ENCODE measurements at regions not wholly inside any gene's neighbourhood (a gene's known extent, or its start where the extent isn't known, plus 50 kb on each side); places are given as distances from the start of the nearest gene placed in this dataset.

DNA sequence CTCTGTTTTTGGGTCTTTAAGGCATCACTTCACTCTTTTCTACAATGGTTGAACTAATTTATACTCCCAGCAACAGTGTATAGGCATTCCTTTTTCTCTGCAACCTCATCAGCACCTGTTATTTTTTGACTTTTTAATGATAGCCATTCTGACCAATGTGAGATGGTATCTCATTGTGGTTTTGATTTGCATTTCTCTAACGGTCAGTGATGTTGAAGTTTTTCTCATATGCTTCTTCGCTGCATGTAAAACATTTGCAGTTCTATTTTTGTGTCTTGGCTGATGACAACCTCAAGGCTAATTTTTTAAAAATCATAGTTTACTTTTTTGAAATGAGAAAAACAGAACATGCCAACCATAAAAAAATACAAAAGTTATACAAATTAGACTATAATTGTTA, 258.2 kb upstream of the EDNRB start:
- Mint-ChIP-seq H3K4me3 (no peak overlapping the region), H3K27me3 (no peaks in the 10 kb centered on the region), H3K36me3 (ENCODE audit: low read depth) (no peaks in the 10 kb centered on the region), H3K4me1 (ENCODE audit: low read depth) (no peaks in the 10 kb centered on the region), H3K9me3 (no peaks in the 10 kb centered on the region), H3K27ac (no peak overlapping the region)
- Histone ChIP-seq H3K27me3 (ENCODE audit: control insufficient read depth in 1 of 2, insufficient read depth in 2 of 2, low read length in 2 of 2) (no peaks in the 10 kb centered on the region), H3K27ac (ENCODE audit: low read depth in 1 of 2, low read length in 2 of 2) (no peak overlapping the region), H3K4me3 (ENCODE audit: low read length) (no peak overlapping the region), H3K9me3 (ENCODE audit: control insufficient read depth in 1 of 2, insufficient read depth in 1 of 2, low read length in 2 of 2) (no peaks in the 10 kb centered on the region), H3K36me3 (ENCODE audit: insufficient read depth, low read length) (no peaks in the 10 kb centered on the region), H3K4me1 (ENCODE audit: insufficient read depth, low read length) (no peaks in the 10 kb centered on the region)
- ChIA-PET CTCF (no interaction called here), POLR2A (no interaction called here)
- no peak for DNase-seq
- TF ChIP-seq, protein P1, sequence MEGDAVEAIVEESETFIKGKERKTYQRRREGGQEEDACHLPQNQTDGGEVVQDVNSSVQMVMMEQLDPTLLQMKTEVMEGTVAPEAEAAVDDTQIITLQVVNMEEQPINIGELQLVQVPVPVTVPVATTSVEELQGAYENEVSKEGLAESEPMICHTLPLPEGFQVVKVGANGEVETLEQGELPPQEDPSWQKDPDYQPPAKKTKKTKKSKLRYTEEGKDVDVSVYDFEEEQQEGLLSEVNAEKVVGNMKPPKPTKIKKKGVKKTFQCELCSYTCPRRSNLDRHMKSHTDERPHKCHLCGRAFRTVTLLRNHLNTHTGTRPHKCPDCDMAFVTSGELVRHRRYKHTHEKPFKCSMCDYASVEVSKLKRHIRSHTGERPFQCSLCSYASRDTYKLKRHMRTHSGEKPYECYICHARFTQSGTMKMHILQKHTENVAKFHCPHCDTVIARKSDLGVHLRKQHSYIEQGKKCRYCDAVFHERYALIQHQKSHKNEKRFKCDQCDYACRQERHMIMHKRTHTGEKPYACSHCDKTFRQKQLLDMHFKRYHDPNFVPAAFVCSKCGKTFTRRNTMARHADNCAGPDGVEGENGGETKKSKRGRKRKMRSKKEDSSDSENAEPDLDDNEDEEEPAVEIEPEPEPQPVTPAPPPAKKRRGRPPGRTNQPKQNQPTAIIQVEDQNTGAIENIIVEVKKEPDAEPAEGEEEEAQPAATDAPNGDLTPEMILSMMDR (IDR thresholded peaks at IDR 0.05), result no peak
- intact Hi-C loops (cut with DNase I, micrococcal nuclease), result no loop called here
- ATAC-seq (ENCODE audit: poor library complexity), result no peak

DNA sequence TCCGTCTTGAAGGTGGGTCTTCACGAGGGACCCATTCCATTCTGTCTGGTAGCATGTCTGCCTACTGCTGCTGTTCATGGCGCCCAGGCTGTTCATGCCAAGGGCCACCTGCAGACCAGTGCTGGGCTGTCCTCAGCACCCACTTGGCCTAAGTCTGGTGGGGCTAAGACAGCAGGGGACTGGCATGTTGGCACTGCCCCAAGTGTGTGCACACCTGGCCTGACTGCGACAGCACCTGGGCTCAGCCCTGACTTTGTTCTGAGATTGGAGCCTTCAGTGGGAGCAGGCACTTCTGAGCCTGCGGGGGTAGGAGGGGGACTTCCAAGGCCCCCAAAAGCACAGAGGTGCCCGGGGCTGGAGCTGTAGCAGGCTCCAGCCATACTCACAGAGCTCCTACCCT, 250.8 kb upstream of the EDNRB start:
- Mint-ChIP-seq H3K27me3 (no peaks in the 10 kb centered on the region), H3K27ac (no peak overlapping the region), H3K9me3 (no peaks in the 10 kb centered on the region), H3K4me1 (ENCODE audit: low read depth) (no peaks in the 10 kb centered on the region), H3K4me3 (no peak overlapping the region), H3K36me3 (ENCODE audit: low read depth) (no peaks in the 10 kb centered on the region)
- no peak for ATAC-seq (ENCODE audit: poor library complexity)
- DNase-seq, result peak in 1 of 14 experiments; percentile 7
- intact Hi-C loops (cut with DNase I, micrococcal nuclease), result no loop called here
- TF ChIP-seq, protein P1 (IDR thresholded peaks at IDR 0.05), result no peak
- ChIA-PET CTCF (no interaction called here), POLR2A (no interaction called here)
- Histone ChIP-seq H3K4me1 (ENCODE audit: insufficient read depth, low read length) (no peaks in the 10 kb centered on the region), H3K27me3 (ENCODE audit: control insufficient read depth in 1 of 2, insufficient read depth in 2 of 2, low read length in 2 of 2) (no peaks in the 10 kb centered on the region), H3K4me3 (ENCODE audit: low read length) (no peak overlapping the region), H3K27ac (ENCODE audit: low read depth in 1 of 2, low read length in 2 of 2) (no peak overlapping the region), H3K36me3 (ENCODE audit: insufficient read depth, low read length) (no peaks in the 10 kb centered on the region), H3K9me3 (ENCODE audit: control insufficient read depth in 1 of 2, insufficient read depth in 1 of 2, low read length in 2 of 2) (peaks cover 0 to 15% of the 10 kb centered on the region in 2 experiments)

DNA sequence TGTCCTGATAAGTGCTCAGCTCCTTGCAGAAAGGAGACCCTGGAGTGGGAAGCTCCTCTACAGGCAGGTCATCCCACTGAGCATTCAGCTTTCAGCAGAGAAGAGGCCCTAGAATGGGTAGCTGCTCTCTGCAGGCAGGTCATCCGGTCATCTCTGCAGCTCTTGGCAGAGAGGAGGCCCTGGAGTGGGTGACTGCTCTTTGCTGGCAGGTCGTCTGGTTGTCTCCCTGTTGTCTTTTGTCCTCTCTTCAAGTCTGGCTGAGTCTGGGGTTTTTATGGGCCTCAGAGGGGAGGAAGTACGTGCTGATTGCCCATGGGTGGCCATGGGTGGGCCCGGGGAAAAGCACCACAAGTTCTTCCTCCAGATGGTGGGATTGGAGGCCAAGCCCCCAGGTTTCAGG, 250.3 kb upstream of the EDNRB start:
- CTCF ChIA-PET, result no interaction called here
- TF ChIP-seq, protein P1 (IDR thresholded peaks at IDR 0.05), result no peak
- no peak overlapping the region for H3K27ac ChIP-seq (ENCODE audit: low read depth in 1 of 2, low read length in 2 of 2)
- H3K27me3 ChIP-seq (ENCODE audit: control insufficient read depth in 1 of 2, insufficient read depth in 2 of 2, low read length in 2 of 2), result no peaks in the 10 kb centered on the region
- Mint-ChIP-seq H3K4me1 (ENCODE audit: low read depth) (no peaks in the 10 kb centered on the region), H3K27ac (no peak overlapping the region), H3K4me3 (no peak overlapping the region), H3K9me3 (no peaks in the 10 kb centered on the region), H3K36me3 (ENCODE audit: low read depth) (no peaks in the 10 kb centered on the region), H3K27me3 (no peaks in the 10 kb centered on the region)
- H3K9me3 ChIP-seq (ENCODE audit: control insufficient read depth in 1 of 2, insufficient read depth in 1 of 2, low read length in 2 of 2), result peaks cover 0 to 15% of the 10 kb centered on the region in 2 experiments
- H3K4me1 ChIP-seq (ENCODE audit: insufficient read depth, low read length), result no peaks in the 10 kb centered on the region
- DNase-seq, result peak in 1 of 14 experiments; percentile 4
- POLR2A ChIA-PET, result no interaction called here
- intact Hi-C loops (cut with DNase I, micrococcal nuclease), result no loop called here
- no peak for ATAC-seq (ENCODE audit: poor library complexity)
- no peak overlapping the region for H3K4me3 ChIP-seq (ENCODE audit: low read length)
- H3K36me3 ChIP-seq (ENCODE audit: insufficient read depth, low read length), result no peaks in the 10 kb centered on the region

Data from CD4-positive, alpha-beta T cell (primary cell).